ENCODE measurements at regions not wholly inside any gene's neighbourhood (a gene's known extent, or its start where the extent isn't known, plus 50 kb on each side); places are given as distances from the start of the nearest gene placed in this dataset.

- no peak for DNase-seq (ENCODE audit: insufficient read length, low spot score, missing footprints)
- Histone ChIP-seq H2AFZ (ENCODE audit: low read length) (no peak overlapping the region), H3K4me1 (ENCODE audit: insufficient read depth, low read length) (peaks cover 16% of the 10 kb centered on the region), H3K4me3 (ENCODE audit: insufficient read depth, low read length) (no peak overlapping the region), H4K20me1 (ENCODE audit: insufficient read depth, low read length) (no peaks in the 10 kb centered on the region), H3K36me3 (ENCODE audit: insufficient read depth, low read length) (no peaks in the 10 kb centered on the region), H3K9me3 (ENCODE audit: low read depth, low read length) (no peaks in the 10 kb centered on the region), H3K27me3 (ENCODE audit: insufficient read depth, low read length) (no peaks in the 10 kb centered on the region), H3K4me2 (ENCODE audit: insufficient read depth, low read length) (peak overlapping the region; percentile 33), H3K79me2 (ENCODE audit: insufficient read depth, low read length) (no peaks in the 10 kb centered on the region), H3K27ac (ENCODE audit: low read depth, low read length) (no peak overlapping the region)
- no peak for TF ChIP-seq CTCF (IDR thresholded peaks at IDR 0.05; ENCODE audit: extremely low read depth, low read depth, low read length)
These were observed 78.2 kb upstream of the MKLN1 start for GRCh38 chr7:131249483-131249882.

- no peaks in the 10 kb centered on the region for H3K36me3 ChIP-seq (ENCODE audit: insufficient read depth, low read length)
- no peaks in the 10 kb centered on the region for H3K79me2 ChIP-seq (ENCODE audit: insufficient read depth, low read length)
- peaks cover 14% of the 10 kb centered on the region for H3K4me1 ChIP-seq (ENCODE audit: insufficient read depth, low read length)
- no peak overlapping the region for H3K4me2 ChIP-seq (ENCODE audit: insufficient read depth, low read length)
- no peak for DNase-seq (ENCODE audit: insufficient read length, low spot score, missing footprints)
- no peaks in the 10 kb centered on the region for H3K27me3 ChIP-seq (ENCODE audit: insufficient read depth, low read length)
- H3K4me3 ChIP-seq (ENCODE audit: insufficient read depth, low read length): no peak overlapping the region
- no peaks in the 10 kb centered on the region for H4K20me1 ChIP-seq (ENCODE audit: insufficient read depth, low read length)
- no peak overlapping the region for H3K27ac ChIP-seq (ENCODE audit: low read depth, low read length)
- no peak for TF ChIP-seq CTCF (IDR thresholded peaks at IDR 0.05; ENCODE audit: extremely low read depth, low read depth, low read length)
- H2AFZ ChIP-seq (ENCODE audit: low read length): no peak overlapping the region
- no peaks in the 10 kb centered on the region for H3K9me3 ChIP-seq (ENCODE audit: low read depth, low read length)
These were observed 77.3 kb upstream of the MKLN1 start for GRCh38 chr7:131250331-131250730.

- TF ChIP-seq CTCF (IDR thresholded peaks at IDR 0.05; ENCODE audit: extremely low read depth, low read depth, low read length): no peak
- H3K36me3 ChIP-seq (ENCODE audit: insufficient read depth, low read length): no peaks in the 10 kb centered on the region
- no peak overlapping the region for H3K4me3 ChIP-seq (ENCODE audit: insufficient read depth, low read length)
- H3K27ac ChIP-seq (ENCODE audit: low read depth, low read length): no peak overlapping the region
- no peak overlapping the region for H2AFZ ChIP-seq (ENCODE audit: low read length)
- DNase-seq (ENCODE audit: insufficient read length, low spot score, missing footprints): no peak
- peaks cover 14% of the 10 kb centered on the region for H3K4me1 ChIP-seq (ENCODE audit: insufficient read depth, low read length)
- H3K9me3 ChIP-seq (ENCODE audit: low read depth, low read length): no peaks in the 10 kb centered on the region
- no peaks in the 10 kb centered on the region for H3K27me3 ChIP-seq (ENCODE audit: insufficient read depth, low read length)
- H3K4me2 ChIP-seq (ENCODE audit: insufficient read depth, low read length): no peak overlapping the region
- no peaks in the 10 kb centered on the region for H3K79me2 ChIP-seq (ENCODE audit: insufficient read depth, low read length)
- no peaks in the 10 kb centered on the region for H4K20me1 ChIP-seq (ENCODE audit: insufficient read depth, low read length)
These were observed 76.3 kb upstream of the MKLN1 start for GRCh38 chr7:131251371-131251770.

- no peak overlapping the region for H3K4me3 ChIP-seq (ENCODE audit: insufficient read depth, low read length)
- H3K36me3 ChIP-seq (ENCODE audit: insufficient read depth, low read length): no peaks in the 10 kb centered on the region
- peaks cover 14% of the 10 kb centered on the region for H3K4me1 ChIP-seq (ENCODE audit: insufficient read depth, low read length)
- no peaks in the 10 kb centered on the region for H4K20me1 ChIP-seq (ENCODE audit: insufficient read depth, low read length)
- H3K27me3 ChIP-seq (ENCODE audit: insufficient read depth, low read length): no peaks in the 10 kb centered on the region
- H3K4me2 ChIP-seq (ENCODE audit: insufficient read depth, low read length): no peak overlapping the region
- no peak for DNase-seq (ENCODE audit: insufficient read length, low spot score, missing footprints)
- H3K79me2 ChIP-seq (ENCODE audit: insufficient read depth, low read length): no peaks in the 10 kb centered on the region
- H2AFZ ChIP-seq (ENCODE audit: low read length): no peak overlapping the region
- H3K27ac ChIP-seq (ENCODE audit: low read depth, low read length): no peak overlapping the region
- H3K9me3 ChIP-seq (ENCODE audit: low read depth, low read length): peaks cover 1% of the 10 kb centered on the region
- TF ChIP-seq CTCF (IDR thresholded peaks at IDR 0.05; ENCODE audit: extremely low read depth, low read depth, low read length): no peak
These were observed 74.7 kb upstream of the MKLN1 start for GRCh38 chr7:131252976-131253375.
